Hepatocyte (in vitro differentiated cells): ENCODE measurements at regions not wholly inside any gene's neighbourhood (a gene's known extent, or its start where the extent isn't known, plus 50 kb on each side); places are given as distances from the start of the nearest gene placed in this dataset.

Experiments
- DNase-seq: peaks from one replicate; pipeline ENCODE4 v3.0.0-alpha.2; 2016; ENCODE audit warnings: low spot score
- H2AFZ ChIP-seq: fragments of 200-600 bp; sonication (generic); 2 replicates; pipeline ENCODE4 v1.6.0; 2016; ENCODE audit warnings: antibody characterized with exemption, mild to moderate bottlenecking
- H3K27ac ChIP-seq: fragments of 200-600 bp; sonication (generic); 2 replicates; pipeline ENCODE4 v1.5.1; 2016; ENCODE audit warnings: mild to moderate bottlenecking
- H3K27me3 ChIP-seq: fragments of 200-600 bp; sonication (generic); 2 replicates; pipeline ENCODE4 v1.6.1; 2016
- H3K36me3 ChIP-seq: fragments of 200-600 bp; sonication (generic); replicated peaks from 2 replicates; pipeline ENCODE4 v1.5.1; 2016; ENCODE audit warnings: low read depth; ENCODE audit not compliant: insufficient read depth
- H3K4me1 ChIP-seq: fragments of 200-600 bp; sonication (generic); 2 replicates; pipeline ENCODE4 v1.5.1; 2016; ENCODE audit warnings: mild to moderate bottlenecking, moderate library complexity; ENCODE audit not compliant: insufficient read depth
- H3K4me2 ChIP-seq: fragments of 200-600 bp; sonication (generic); 2 replicates; pipeline ENCODE4 v1.6.0; 2016
- H3K4me3 ChIP-seq: fragments of 200-600 bp; sonication (generic); 2 replicates; pipeline ENCODE4 v1.5.1; 2016; ENCODE audit warnings: mild to moderate bottlenecking
- H3K79me2 ChIP-seq: fragments of 200-600 bp; sonication (generic); 2 replicates; pipeline ENCODE4 v1.6.0; 2017; ENCODE audit warnings: mild to moderate bottlenecking
- H3K9me2 ChIP-seq: fragments of 200-600 bp; sonication (generic); replicated peaks from 2 replicates; pipeline ENCODE4 v1.6.0; 2017; ENCODE audit warnings: mild to moderate bottlenecking; ENCODE audit not compliant: insufficient read depth
- H3K9me3 ChIP-seq: fragments of 200-600 bp; sonication (generic); 2 replicates; pipeline ENCODE4 v1.5.1; 2016; ENCODE audit warnings: low read depth, mild to moderate bottlenecking
- H4K20me1 ChIP-seq: fragments of 200-600 bp; sonication (generic); 2 replicates; pipeline ENCODE4 v1.6.0; 2016; ENCODE audit warnings: mild to moderate bottlenecking; ENCODE audit not compliant: insufficient read depth, poor library complexity, severe bottlenecking
- EZH2 ChIP-seq: fragments of 200-600 bp; sonication (generic); IDR thresholded peaks from 2 replicates; pipeline ENCODE4 v1.6.1; 2016; ENCODE audit warnings: antibody characterized with exemption, mild to moderate bottlenecking, borderline replicate concordance
- EZH2phosphoT487 ChIP-seq: fragments of 200-600 bp; sonication (generic); IDR thresholded peaks from one replicate; pipeline ENCODE4 v1.6.1; 2018; ENCODE audit warnings: antibody characterized with exemption, mild to moderate bottlenecking, low read depth, moderate library complexity; ENCODE audit not compliant: unreplicated experiment, severe bottlenecking
- WGBS: methylation state at CpG from one replicate; pipeline ENCODE4 v1.1.6; 2016; ENCODE audit warnings: low lambda C conversion rate; ENCODE audit errors: missing lambda C conversion rate; 5-methylcytosine and 5-hydroxymethylcytosine counted together
- TF ChIP-seq, protein P1 (sequence below): fragments of 200-600 bp; sonication (generic); IDR thresholded peaks from 2 replicates; pipeline ENCODE4 v1.5.1; 2016; ENCODE audit warnings: antibody characterized with exemption, mild to moderate bottlenecking; ENCODE audit not compliant: poor library complexity

DNA sequence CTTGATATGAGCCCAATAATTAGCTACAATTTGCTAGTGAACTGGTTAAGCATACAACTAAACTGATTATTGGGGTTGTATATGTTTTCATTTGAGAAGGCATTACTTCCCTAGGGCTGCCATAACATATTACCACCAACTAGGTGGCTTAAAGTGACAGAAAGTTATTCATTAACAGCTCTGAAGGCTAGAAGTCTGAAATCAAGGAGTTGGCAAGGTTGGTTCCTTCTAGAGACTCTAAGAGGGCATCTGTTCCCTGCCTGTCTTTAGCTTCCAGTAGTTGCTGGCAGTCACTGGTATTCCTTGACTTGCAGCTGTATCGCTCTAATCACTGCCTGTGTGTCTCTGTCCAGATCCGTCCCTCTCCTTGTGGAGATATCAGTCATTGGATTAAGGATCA is 86.3 kb downstream of the LHX9 start:
- no peaks in the 10 kb centered on the region for H3K36me3 ChIP-seq
- TF ChIP-seq EZH2phosphoT487 (no peak), EZH2 (no peak)
- TF ChIP-seq, protein P1, sequence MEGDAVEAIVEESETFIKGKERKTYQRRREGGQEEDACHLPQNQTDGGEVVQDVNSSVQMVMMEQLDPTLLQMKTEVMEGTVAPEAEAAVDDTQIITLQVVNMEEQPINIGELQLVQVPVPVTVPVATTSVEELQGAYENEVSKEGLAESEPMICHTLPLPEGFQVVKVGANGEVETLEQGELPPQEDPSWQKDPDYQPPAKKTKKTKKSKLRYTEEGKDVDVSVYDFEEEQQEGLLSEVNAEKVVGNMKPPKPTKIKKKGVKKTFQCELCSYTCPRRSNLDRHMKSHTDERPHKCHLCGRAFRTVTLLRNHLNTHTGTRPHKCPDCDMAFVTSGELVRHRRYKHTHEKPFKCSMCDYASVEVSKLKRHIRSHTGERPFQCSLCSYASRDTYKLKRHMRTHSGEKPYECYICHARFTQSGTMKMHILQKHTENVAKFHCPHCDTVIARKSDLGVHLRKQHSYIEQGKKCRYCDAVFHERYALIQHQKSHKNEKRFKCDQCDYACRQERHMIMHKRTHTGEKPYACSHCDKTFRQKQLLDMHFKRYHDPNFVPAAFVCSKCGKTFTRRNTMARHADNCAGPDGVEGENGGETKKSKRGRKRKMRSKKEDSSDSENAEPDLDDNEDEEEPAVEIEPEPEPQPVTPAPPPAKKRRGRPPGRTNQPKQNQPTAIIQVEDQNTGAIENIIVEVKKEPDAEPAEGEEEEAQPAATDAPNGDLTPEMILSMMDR, result no peak
- no peak for DNase-seq

GRCh38 chr1:198007011-198007410 is 89.8 kb downstream of the LHX9 start:
- Histone ChIP-seq H3K9me3 (no peaks in the 10 kb centered on the region), H3K36me3 (no peaks in the 10 kb centered on the region), H3K27ac (no peak overlapping the region), H3K4me2 (no peak overlapping the region), H4K20me1 (no peaks in the 10 kb centered on the region), H3K27me3 (no peaks in the 10 kb centered on the region), H3K4me1 (no peaks in the 10 kb centered on the region), H2AFZ (no peak overlapping the region), H3K9me2 (no peaks in the 10 kb centered on the region), H3K79me2 (no peaks in the 10 kb centered on the region), H3K4me3 (no peak overlapping the region)
- 93% methylated on average over 1 of the region's 1 CpG for WGBS
- DNase-seq, result no peak
- TF ChIP-seq EZH2phosphoT487 (no peak), EZH2 (no peak)
- TF ChIP-seq, protein P1, result no peak

More for the DNA sequence above, 86.3 kb downstream of the LHX9 start:
- no peaks in the 10 kb centered on the region for H3K4me1 ChIP-seq
- no peak overlapping the region for H3K4me2 ChIP-seq
- 93% methylated on average over 2 of the region's 2 CpGs for WGBS
- no peaks in the 10 kb centered on the region for H4K20me1 ChIP-seq
- H3K9me2 ChIP-seq, result no peaks in the 10 kb centered on the region
- no peaks in the 10 kb centered on the region for H3K27me3 ChIP-seq
- no peaks in the 10 kb centered on the region for H3K79me2 ChIP-seq
- H3K4me3 ChIP-seq, result no peak overlapping the region
- no peak overlapping the region for H3K27ac ChIP-seq
- no peak overlapping the region for H2AFZ ChIP-seq
- no peaks in the 10 kb centered on the region for H3K9me3 ChIP-seq

GRCh38 chr1:198007687-198008607 is 90.8 kb downstream of the LHX9 start:
- Histone ChIP-seq H3K36me3 (no peaks in the 10 kb centered on the region), H4K20me1 (no peaks in the 10 kb centered on the region), H3K9me2 (no peaks in the 10 kb centered on the region), H3K4me1 (no peaks in the 10 kb centered on the region), H3K4me3 (no peak overlapping the region), H3K27ac (no peak overlapping the region), H3K9me3 (no peaks in the 10 kb centered on the region), H3K4me2 (no peak overlapping the region), H3K27me3 (no peaks in the 10 kb centered on the region), H3K79me2 (no peaks in the 10 kb centered on the region), H2AFZ (no peak overlapping the region)
- TF ChIP-seq EZH2phosphoT487 (no peak), EZH2 (no peak)
- TF ChIP-seq, protein P1, result no peak
- 78% methylated on average over 5 of the region's 5 CpGs for WGBS
- no peak for DNase-seq
